GM12874 (cell line): ENCODE measurements at regions not wholly inside any gene's neighbourhood (a gene's known extent, or its start where the extent isn't known, plus 50 kb on each side); places are given as distances from the start of the nearest gene placed in this dataset.

Source experiments
- CTCF ChIP-seq: IDR thresholded peaks from 2 replicates; pipeline ENCODE4 v1.5.1; 2011; ENCODE audit warnings: low read depth, mild to moderate bottlenecking, control low read depth, low read length, moderate library complexity; ENCODE audit not compliant: insufficient read depth

- no peak for TF ChIP-seq CTCF
Observed at GRCh38 chr2:164368896-164369295, 252.4 kb downstream of the GRB14 start.

GRCh38 chr2:164363646-164364045 lies 257.6 kb downstream of the GRB14 start:
- TF ChIP-seq CTCF: no peak

- no peak for TF ChIP-seq CTCF
Observed at GRCh38 chr2:164351536-164351935, 269.7 kb downstream of the GRB14 start.

GRCh38 chr2:164335947-164336346 lies 285.3 kb downstream of the GRB14 start:
- no peak for TF ChIP-seq CTCF

GRCh38 chr2:164335128-164335527 lies 286.2 kb downstream of the GRB14 start:
- TF ChIP-seq CTCF: no peak

GRCh38 chr2:164328310-164328709 lies 293.0 kb downstream of the GRB14 start:
- no peak for TF ChIP-seq CTCF

- TF ChIP-seq CTCF: no peak
Observed at GRCh38 chr2:164323978-164324377, 297.3 kb downstream of the GRB14 start.

GRCh38 chr2:164314148-164314547 lies 307.1 kb downstream of the GRB14 start:
- no peak for TF ChIP-seq CTCF
